NK-92 (cell line): ENCODE measurements at regions not wholly inside any gene's neighbourhood (a gene's known extent, or its start where the extent isn't known, plus 50 kb on each side); places are given as distances from the start of the nearest gene placed in this dataset.

ENCODE experiments used
- DNase-seq: peaks from one replicate; lab custom pipeline; 2025; ENCODE audit not compliant: unreplicated experiment; lab: John Stamatoyannopoulos, UW

DNA sequence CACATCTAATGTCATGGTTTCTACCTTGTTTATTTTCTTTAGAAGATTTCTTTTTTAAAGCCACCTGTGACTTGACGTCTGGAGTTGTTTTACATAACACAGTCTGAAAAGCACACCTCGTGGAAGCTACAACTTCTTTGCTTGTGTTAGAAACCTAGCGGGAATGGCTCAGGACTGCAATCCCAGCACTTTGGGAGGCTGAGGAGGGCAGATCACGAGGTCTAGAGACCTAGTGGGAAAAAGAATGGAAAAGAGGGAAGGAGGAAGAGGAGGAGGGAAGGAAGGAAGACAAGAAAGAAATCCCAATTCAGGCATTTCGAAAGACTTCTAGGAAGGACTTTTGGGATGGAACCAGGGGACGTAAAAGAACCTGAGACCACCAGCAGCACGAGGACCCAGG is 146.3 kb upstream of the CELF2 start:
- no peak for DNase-seq

DNA sequence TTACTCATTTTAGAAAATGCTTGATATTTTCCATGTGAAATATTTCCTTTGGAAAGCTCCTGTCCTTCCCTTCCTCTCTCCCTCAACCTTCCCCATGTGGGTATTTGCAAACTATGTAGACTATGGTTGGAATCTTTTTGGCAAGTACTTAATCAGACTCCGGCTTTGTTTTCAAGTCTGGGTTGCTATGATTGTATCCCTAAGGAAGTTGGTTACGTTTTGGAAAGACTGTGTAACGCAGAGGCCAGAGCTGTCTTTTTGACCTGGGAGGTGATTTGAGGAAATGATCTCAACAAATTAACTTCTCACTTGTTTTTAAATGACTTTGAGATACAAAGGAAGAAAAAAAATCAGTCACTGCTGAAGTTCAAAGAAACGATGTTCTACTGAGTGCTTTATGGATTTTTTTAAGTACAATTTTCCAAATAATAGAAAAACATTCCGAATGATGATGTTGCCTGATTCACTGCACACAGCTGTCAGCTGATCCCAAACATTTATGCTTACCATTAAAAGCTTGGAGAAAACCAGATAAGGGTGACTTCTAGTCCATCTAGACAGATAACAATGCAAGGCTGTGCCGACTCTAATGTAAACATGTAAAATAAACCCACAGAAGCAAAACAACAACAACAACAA is 145.5 kb upstream of the CELF2 start:
- DNase-seq = no peak

DNA sequence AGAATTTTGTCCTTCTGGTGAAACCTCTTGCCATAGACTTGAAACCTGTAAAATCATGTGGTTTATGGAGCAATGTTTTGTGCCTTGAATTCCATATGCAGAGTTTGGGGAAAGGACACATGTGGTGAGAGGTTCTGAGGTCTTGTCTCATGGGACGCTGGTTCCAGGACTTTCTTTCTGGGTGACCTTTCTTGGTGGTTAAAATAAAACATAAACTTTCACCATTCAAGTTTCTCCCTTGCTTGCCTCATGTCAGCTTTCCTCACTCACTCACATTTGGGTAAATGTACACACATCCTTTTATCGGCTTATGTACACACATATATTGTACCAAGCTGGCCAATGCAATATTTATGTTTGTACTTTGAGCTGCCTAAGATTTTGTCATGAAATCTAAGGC is 144.9 kb upstream of the CELF2 start:
- DNase-seq = no peak

DNA sequence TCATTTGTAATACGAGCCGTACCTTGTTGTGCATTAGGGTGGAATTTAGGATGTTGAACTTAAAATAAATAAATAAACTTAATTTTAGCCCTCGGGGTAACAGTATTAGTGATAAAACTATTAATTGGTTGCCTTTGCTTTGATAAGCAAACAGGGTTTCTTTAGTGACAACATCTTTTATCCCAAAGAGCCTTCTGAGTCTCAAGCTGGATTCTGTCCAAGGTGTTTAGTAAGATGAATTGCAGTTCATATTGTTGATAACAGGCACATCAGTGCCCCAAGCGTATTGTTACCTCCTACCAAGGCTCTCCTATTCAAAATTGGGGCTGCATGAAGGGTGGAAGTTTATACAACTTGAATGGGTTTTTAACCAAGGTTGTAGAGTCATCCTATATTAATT is 144.4 kb upstream of the CELF2 start:
- DNase-seq = no peak

DNA sequence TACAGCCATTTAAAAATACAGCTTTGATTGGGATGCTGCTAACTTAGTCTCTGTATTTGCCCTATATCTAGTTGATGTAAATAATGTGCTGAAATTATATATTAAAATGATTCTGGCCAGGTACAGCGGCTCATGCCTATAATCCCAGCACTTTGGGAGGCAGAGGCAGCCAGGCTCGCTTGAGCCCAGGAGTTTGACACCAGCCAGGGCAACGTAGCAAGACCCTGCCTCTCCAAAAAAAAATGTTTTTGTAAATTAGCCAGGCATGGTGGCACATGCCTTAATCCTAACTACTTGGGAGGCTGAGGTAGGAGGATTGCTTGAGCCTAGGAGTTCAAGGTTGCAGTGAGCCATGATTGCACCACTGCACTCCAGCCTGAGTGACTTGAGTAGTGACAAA is 143.8 kb upstream of the CELF2 start:
- no peak for DNase-seq

DNA sequence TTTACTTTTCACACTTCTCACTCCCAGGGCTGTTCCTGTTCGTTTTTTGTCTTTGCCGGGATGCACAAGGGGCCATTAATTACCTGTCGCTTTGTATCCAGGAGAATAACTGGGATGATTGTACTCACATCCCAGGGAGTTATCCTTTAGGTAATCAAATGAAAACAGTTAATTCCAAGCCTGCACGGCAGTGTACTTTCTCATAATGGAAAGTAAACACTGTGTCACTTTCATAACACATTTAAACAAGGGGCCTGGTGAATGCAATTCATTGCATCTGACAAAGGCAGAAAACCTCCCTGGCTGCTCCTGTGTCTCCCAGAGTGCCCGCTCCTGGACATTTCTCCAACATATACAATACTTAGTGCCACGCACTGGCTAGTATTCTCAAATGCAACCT is 138.7 kb upstream of the CELF2 start:
- no peak for DNase-seq

DNA sequence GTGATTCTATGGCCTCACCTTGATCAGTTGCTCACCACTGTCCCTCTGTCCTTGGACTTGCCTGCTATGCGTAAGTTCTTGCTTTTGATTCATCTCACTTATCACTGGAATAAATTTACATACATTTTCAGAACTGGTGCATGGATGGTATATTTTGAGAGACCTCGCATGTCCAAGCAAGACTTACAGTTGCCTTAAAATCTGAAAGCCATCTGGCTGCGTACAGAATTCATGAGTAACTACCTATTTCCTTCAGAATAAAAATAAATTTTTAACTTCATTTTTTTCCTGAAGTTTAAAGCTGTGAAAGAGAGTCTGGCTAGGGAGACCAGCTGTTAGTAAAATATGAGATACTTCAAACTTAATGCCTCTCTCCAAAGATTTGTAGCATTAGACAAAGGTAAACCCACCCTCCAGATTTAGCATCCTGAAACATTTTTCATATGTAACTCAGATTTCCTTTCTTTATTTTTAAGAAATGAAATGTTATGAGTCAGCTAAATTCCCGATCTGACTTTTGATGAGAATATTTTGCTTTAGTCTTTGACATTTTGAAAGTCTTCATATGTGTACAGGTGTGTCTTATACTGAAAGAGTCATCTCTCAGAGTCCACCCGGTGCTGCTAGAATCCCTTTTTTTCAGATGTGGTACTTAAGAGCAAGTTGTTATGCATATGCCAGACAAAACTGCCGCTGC is 136.4 kb upstream of the CELF2 start:
- DNase-seq = no peak

DNA sequence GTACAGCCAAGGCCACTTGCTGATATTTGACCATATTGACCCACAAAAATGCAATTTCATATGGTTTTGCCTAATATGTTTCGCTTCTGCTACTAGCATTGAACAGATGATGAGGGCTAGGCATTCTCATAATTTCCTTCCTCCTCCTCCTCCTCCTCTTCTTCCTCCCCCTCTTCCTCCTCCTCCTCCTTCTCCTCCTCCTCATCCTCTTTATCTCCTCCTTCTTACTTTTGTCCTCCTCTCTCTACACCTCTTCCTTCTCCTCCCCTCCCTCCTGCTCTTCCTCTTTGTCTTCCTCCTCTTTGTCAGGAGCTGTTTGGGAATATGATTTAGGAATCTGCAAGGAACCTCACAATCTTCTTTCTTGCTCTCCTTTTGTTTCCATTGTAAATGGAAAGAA is 133.9 kb upstream of the CELF2 start:
- DNase-seq = no peak

DNA sequence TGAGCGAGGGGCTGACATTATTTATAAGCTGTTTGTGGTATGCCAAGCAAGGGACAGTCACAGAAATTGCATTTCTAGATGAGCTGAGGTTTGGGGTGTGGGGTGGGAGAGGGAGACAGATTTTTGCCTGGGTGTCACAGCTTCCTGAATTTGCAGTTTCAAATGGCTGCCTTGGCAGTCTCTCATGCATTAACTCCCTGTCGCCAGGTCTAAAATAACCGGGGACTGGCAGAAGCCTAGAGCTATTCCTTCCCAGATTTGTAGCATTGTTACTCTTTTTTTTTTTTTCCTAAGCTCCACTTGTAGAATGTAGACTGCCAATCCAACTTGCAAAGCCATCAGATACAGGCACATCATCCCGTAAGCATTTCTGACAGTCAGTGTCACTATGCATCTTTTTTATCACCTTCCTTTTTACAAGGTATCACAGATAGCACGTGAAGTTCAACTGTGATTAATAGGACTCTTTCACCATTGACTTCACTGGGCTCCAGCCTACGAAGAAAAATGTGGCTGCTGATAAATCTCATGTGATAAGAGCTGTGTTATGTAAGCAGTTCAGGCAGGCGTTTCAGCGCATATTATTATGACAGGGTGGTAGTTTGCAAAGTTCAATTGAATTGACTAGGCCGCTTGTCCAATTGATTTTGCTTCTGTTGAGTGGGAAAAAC is 130.7 kb upstream of the CELF2 start:
- DNase-seq = no peak

DNA sequence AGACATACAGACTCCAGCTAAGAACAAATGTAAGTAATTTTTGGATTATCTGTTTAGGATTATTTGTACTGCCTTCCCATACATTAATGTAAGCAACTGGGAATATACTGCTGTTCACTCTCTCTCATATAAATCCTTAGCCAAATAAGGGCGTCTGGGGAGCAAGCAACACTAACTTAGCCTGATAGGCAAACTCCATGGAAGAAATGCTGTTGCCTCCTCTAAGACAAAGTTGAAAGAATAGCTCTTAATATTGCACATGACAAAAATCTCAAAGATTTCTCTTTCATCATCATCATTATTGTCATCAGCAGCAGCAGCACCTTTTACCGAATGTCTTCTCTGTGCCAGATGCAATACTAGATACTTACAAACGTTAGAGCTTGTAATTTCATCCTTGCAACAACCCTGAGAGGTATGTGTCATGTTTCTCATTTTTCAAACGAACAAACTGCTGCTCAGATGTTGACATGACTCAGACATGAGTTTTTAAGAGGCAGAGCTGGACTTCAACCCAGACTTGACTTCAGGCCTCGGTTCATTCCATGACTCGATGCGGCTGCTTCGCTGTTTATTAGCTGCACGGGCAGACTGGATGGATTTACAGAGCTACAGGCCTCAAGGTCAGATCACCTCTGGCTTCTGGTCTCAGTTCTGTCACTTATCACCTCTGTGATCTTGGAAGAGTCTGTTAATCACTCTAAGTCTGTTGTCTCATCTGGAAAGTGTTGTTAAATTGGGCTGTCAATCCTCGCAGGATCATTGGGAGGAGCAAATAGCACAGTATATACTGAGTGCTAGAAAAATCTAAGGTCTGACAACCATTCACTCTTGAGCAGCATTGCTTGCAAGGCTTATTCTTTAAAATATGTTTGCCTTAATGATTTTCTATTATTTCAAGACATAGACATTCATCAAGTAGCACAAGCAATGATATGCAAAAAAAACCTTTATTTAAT is 126.3 kb upstream of the CELF2 start:
- no peak for DNase-seq

DNA sequence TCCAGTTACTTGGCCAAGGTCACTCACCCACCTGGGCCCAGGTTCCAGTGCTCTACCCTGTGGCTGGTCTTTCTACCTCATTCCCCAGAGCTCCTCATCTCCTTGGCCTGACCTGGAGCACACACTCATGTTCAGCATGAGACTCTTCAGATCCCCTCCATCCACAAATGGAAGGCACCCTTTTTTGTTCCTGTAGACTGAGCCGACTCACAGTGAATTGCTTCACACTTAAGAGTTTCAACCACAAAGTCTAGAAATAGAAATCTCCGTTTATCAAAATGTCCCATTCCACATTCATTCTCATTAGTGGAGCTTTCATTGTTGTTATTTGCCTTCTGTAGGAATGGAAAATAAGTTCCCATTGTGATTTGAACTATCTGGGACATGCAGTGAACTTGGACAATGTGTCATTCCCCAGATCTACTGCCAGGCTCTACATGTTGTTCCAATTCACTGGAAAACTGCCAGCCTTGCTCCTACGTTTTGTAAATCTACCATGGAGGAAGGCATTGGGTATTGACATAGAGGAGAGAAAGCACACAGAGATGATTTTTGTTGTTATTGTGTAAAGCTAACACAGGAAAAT is 125.3 kb upstream of the CELF2 start:
- DNase-seq = no peak

DNA sequence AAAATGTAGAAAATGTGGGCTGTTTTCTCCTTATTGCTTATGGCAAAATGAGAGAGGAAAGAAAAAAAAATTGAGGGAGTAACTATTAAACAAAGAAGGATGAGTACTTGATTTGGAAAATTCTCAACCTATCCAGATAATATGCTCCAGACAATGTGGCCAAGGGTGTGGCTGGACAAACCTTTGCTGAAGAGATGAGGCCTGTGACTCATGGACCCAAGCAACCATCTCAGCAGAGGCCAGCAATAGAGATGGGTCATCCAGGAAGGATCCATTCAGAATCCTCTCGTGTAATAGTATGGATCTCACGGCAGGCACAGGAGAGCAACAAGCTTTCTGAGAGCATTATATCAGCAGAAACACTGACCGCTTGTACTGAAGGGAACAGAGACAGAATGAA is 120.3 kb upstream of the CELF2 start:
- DNase-seq = no peak

DNA sequence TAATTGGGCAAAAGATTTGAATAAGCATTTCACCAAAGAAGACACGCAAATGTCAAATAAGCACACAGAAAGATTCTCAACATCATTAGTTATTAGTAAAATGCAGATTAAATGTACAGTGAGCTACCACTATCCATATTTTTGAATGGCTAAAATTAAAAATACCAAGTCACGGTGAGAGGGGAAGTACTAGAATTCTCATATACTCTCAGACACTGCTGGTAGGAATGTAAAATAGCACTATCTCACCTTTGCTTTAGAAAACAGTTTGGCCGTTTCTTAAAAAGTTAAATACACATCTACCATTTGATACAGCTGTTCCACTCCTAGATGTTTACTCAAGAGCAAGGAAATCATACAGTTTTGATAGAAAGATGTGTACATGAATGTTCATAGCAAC is 115.8 kb upstream of the CELF2 start:
- no peak for DNase-seq

DNA sequence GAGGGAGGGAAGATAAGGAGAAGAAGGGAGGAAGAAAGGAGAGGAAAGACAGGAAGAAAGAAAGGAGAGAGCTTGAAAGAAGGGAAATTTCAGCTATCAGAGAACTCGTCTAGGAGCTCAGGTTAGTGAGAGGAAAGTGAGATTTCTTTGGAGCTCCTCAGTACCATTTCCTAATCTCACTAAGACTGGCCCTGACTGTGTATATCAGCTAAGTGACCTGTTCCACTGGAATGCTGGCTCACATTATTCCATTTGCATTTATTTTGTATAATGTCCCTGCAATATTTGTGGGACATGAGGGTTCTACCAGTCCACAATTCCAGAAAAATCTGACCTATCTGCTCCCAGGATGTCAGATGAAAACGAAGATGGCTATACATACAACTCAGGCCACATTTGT is 114.7 kb upstream of the CELF2 start:
- no peak for DNase-seq

DNA sequence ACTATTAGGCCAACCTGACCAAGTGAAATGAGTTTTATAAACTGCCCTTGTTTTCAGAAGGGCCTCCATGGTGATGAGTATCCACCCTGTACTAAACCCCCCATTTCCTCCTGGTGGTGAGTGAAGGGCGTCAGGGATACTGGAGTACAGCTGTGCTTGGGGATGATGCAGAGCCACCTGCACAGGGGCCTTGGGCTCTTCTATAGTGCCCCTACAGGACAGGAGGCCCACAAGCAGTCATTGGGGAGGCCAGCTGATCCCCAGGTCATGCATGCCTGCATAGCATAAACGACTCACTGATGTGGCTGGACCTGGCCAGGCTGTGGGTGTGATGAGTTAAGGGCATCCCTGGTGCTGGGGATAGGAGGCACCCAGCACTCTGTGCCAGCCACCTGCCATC is 114.1 kb upstream of the CELF2 start:
- DNase-seq = no peak

DNA sequence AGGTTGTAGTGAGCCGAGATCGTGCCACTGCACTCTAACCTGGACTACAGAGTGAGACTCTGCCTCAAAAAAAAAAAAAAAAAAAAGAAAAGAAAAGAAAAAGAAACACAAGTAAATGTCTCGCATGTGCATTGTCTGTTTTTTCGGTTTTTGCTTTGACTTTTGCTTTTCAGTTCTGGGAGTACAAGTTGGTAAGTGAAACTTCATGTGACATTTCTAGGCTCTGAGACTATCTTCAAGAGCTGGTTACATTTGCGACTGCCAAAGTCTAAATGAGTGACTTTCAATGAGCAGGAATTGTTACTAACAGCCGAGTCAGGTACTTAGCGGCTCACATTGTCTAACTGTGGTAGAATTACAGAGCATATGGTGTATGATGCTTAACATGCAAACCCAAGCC is 107.0 kb upstream of the CELF2 start:
- DNase-seq = no peak

DNA sequence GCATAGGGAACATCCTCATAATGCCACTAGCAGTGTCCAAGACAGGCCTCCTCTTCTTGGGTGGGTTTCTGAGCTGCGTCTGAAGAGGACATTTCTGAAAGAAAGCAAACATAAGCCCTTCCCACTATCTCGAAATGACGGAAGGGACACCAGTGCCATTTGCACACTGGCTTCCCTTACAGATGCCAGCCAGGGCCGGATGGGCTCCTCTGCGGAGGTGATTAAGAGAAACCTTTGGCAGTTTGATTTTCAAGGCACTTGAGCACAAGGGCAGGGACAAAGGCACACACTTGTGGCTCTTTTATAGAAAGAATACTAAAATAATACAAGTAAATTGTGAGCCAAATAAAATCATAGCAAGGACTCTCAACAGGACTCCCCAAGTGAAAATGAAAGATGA is 106.6 kb upstream of the CELF2 start:
- DNase-seq = no peak

DNA sequence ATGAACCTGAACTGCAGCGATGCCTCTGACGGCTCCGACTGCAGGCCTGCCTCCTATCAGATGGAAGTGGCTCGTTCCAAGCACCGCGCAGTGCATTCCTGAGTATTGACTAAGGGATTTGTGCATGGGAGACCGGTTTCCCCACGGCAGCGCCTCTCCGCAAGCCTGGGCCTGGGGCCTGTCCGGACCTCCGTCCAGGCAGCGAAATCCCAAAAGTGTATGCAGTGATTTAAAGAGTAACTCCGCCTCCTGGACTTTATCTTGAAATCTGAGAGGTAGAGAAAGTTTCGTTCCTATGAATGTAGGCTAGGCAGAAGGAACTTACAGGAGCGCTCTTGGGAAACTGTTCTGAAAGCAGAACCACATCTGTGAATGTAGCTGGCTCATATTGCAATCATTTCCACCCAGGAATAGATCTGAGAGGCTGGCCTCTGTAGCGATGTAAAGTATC is 106.2 kb upstream of the CELF2 start:
- no peak for DNase-seq

DNA sequence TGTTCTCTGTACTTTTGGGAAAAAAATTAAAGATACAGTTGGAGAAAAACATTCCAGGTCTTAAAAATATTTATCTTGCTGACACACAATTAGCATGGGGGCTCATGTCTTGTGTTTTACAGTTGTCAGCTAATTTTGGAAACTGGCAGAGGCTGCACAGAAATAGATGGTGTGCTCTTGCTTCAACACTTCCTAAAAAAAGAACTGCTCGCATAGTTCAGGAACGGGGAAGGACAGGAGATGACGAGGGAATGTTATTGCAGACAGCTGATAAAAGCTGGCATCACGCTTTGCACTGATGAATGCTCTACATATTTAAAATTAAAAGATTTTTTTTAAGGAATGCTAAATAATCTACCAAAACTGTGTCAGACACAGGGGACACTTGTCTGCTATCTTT is 103.5 kb upstream of the CELF2 start:
- DNase-seq = no peak

DNA sequence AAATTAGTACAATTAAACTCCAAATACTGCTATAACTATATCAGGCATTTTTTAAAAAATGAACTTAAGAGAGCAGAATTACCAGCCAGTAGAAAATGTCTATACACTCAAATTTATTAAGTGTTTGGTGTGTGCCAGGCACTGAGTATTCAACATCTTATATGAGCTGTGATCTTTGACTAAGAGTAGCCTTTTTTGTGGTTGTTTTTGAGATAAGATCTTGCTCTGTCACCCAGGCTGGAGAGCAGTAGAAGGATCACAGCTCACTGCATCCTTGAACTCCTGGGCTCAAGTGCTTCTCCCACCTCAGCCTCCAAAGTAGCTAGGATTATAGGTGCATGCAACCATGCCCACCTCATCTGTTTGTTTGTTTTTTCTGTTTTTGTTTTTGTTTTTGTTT is 102.5 kb upstream of the CELF2 start:
- no peak for DNase-seq

DNA sequence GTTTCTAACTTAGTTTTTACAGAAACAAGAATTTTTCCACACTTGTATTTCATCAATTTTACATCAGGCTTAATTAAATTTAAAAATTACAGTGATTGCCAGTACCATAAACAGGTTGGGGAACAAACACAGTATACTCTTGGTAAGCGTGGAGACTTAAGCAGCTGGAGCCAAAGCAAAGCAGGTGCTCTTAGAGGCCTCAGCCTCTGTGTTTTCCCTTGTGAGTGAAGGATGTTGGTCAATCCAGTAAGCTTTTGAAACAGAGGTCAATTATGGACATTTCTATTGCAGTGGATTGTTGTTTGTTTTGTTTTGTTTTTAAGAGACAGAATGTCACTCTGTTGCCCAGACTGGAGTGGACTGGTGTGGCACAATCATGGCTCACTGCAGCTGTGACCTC is 100.6 kb upstream of the CELF2 start:
- no peak for DNase-seq
